ENCODE measurements at regions not wholly inside any gene's neighbourhood (a gene's known extent, or its start where the extent isn't known, plus 50 kb on each side); places are given as distances from the start of the nearest gene placed in this dataset.

GRCh38 chr3:177686671-177687070 is 489.4 kb upstream of the TBL1XR1 start:
- TF ChIP-seq POLR2A (IDR thresholded peaks at IDR 0.05): no peak
- no peak for TF ChIP-seq CTCF (IDR thresholded peaks at IDR 0.05)

Measured in heart left ventricle (tissue), 13 donors.